ENCODE measurements at regions not wholly inside any gene's neighbourhood (a gene's known extent, or its start where the extent isn't known, plus 50 kb on each side); places are given as distances from the start of the nearest gene placed in this dataset.

- no peak for TF ChIP-seq CTCF (IDR thresholded peaks at IDR 0.05)
- no peak for TF ChIP-seq POLR2A (IDR thresholded peaks at IDR 0.05)
- TF ChIP-seq POLR2AphosphoS5 (IDR thresholded peaks at IDR 0.05): no peak
These were observed 104.1 kb downstream of the CNTN3 start for GRCh38 chr3:74510261-74510818.

Measured in breast epithelium (tissue), 3 donors.